ENCODE measurements at regions not wholly inside any gene's neighbourhood (a gene's known extent, or its start where the extent isn't known, plus 50 kb on each side); places are given as distances from the start of the nearest gene placed in this dataset.
"Not testable (repeated sequence)": the region's sequence is repeated elsewhere in the genome, so short reads cannot be mapped to it uniquely, and the experiment has no call there.

GRCh38 chr3:75176937-75177336 lies 487.2 kb upstream of the FRG2C start:
- Histone ChIP-seq H3K4me3 (ENCODE audit: low read depth in 1 of 5, low read length in 5 of 5) (no peak overlapping the region), H3K9ac (ENCODE audit: low read length in 5 of 5) (no peak overlapping the region)

DNA sequence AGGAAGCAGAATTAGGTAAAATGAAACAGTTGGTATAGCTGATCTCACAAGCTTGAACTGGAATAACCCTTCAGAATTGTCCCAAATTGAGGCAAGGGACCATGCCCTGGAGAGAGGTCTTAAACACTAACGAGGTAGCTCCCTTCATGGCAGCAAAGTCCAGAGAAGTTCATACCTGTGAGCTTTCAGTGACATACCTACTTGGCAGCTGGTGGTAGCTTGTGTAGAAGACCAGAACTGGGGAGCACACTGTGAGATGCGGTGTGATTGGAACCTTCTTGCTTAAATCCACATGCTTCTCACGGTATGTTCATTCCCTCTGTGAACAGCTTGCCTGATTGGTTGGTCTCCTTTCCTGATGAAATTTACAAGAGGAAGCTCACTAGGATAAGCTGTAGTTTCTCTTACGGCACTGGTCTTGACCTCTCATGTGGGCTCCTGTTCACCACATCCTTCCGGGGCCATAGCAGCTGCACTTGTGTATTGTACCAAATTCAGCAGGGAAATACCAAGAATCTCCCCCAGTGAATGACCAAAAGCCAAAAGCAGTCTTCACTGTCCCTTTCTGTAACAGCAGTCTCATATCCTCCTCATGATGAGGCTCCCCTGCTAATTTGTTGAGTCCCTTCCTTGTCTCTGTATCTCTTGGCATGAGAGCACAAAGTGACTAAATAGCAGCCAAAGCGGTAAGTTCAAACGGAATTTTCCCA lies 483.7 kb upstream of the FRG2C start:
- no peak overlapping the region for H3K4me3 ChIP-seq (ENCODE audit: low read depth in 1 of 5, low read length in 5 of 5)
- H3K4me1 ChIP-seq (ENCODE audit: control insufficient read depth in 5 of 5, insufficient read depth in 5 of 5, low read length in 5 of 5) = no peaks in the 10 kb centered on the region
- H3K27ac ChIP-seq (ENCODE audit: low read depth, low read length) = no peak overlapping the region
- H3K9me3 ChIP-seq (ENCODE audit: control insufficient read depth in 5 of 5, low read length in 5 of 5) = no peaks in the 10 kb centered on the region
- no peaks in the 10 kb centered on the region for H3K36me3 ChIP-seq (ENCODE audit: control insufficient read depth in 5 of 5, insufficient read depth in 5 of 5, low read length in 5 of 5)
- peaks cover 0 to 3% (median 0%) of the 10 kb centered on the region in 5 donors for H3K27me3 ChIP-seq (ENCODE audit: control insufficient read depth in 5 of 5, insufficient read depth in 4 of 5, low read length in 5 of 5)
- no peak overlapping the region for H3K9ac ChIP-seq (ENCODE audit: low read length in 5 of 5)

More at GRCh38 chr3:75176937-75177336, 487.2 kb upstream of the FRG2C start:
- H3K36me3 ChIP-seq (ENCODE audit: control insufficient read depth in 5 of 5, insufficient read depth in 5 of 5, low read length in 5 of 5) = no peaks in the 10 kb centered on the region
- H3K27ac ChIP-seq (ENCODE audit: low read depth, low read length) = no peak overlapping the region
- no peaks in the 10 kb centered on the region for H3K9me3 ChIP-seq (ENCODE audit: control insufficient read depth in 5 of 5, low read length in 5 of 5)
- H3K4me1 ChIP-seq (ENCODE audit: control insufficient read depth in 5 of 5, insufficient read depth in 5 of 5, low read length in 5 of 5) = peaks cover 0 to 3% (median 0%) of the 10 kb centered on the region in 5 donors
- peaks cover 0 to 6% (median 0%) of the 10 kb centered on the region in 5 donors for H3K27me3 ChIP-seq (ENCODE audit: control insufficient read depth in 5 of 5, insufficient read depth in 4 of 5, low read length in 5 of 5)

- Histone ChIP-seq H3K4me3 (ENCODE audit: low read depth in 1 of 5, low read length in 5 of 5) (no peak overlapping the region), H3K4me1 (ENCODE audit: control insufficient read depth in 5 of 5, insufficient read depth in 5 of 5, low read length in 5 of 5) (no peaks in the 10 kb centered on the region), H3K27ac (ENCODE audit: low read depth, low read length) (no peak overlapping the region), H3K9me3 (ENCODE audit: control insufficient read depth in 5 of 5, low read length in 5 of 5) (no peaks in the 10 kb centered on the region), H3K27me3 (ENCODE audit: control insufficient read depth in 5 of 5, insufficient read depth in 4 of 5, low read length in 5 of 5) (peaks cover 0 to 3% (median 0%) of the 10 kb centered on the region in 5 donors), H3K9ac (ENCODE audit: low read length in 5 of 5) (no peak overlapping the region), H3K36me3 (ENCODE audit: control insufficient read depth in 5 of 5, insufficient read depth in 5 of 5, low read length in 5 of 5) (no peaks in the 10 kb centered on the region)
These were observed 483.2 kb upstream of the FRG2C start for GRCh38 chr3:75180945-75181298.

GRCh38 chr3:75188962-75189361 lies 475.2 kb upstream of the FRG2C start:
- no peak overlapping the region for H3K9ac ChIP-seq (ENCODE audit: low read length in 5 of 5)
- no peaks in the 10 kb centered on the region for H3K4me1 ChIP-seq (ENCODE audit: control insufficient read depth in 5 of 5, insufficient read depth in 5 of 5, low read length in 5 of 5)
- H3K27me3 ChIP-seq (ENCODE audit: control insufficient read depth in 5 of 5, insufficient read depth in 4 of 5, low read length in 5 of 5) = peaks cover 0 to 9% (median 0%) of the 10 kb centered on the region in 5 donors
- H3K36me3 ChIP-seq (ENCODE audit: control insufficient read depth in 5 of 5, insufficient read depth in 5 of 5, low read length in 5 of 5) = no peaks in the 10 kb centered on the region
- H3K27ac ChIP-seq (ENCODE audit: low read depth, low read length) = no peak overlapping the region
- no peaks in the 10 kb centered on the region for H3K9me3 ChIP-seq (ENCODE audit: control insufficient read depth in 5 of 5, low read length in 5 of 5)
- no peak overlapping the region for H3K4me3 ChIP-seq (ENCODE audit: low read depth in 1 of 5, low read length in 5 of 5)

- no peaks in the 10 kb centered on the region for H3K36me3 ChIP-seq (ENCODE audit: control insufficient read depth in 5 of 5, insufficient read depth in 5 of 5, low read length in 5 of 5)
- H3K27ac ChIP-seq (ENCODE audit: low read depth, low read length) = no peak overlapping the region
- H3K9me3 ChIP-seq (ENCODE audit: control insufficient read depth in 5 of 5, low read length in 5 of 5) = no peaks in the 10 kb centered on the region
- H3K4me3 ChIP-seq (ENCODE audit: low read depth in 1 of 5, low read length in 5 of 5) = no peak overlapping the region
- no peaks in the 10 kb centered on the region for H3K4me1 ChIP-seq (ENCODE audit: control insufficient read depth in 5 of 5, insufficient read depth in 5 of 5, low read length in 5 of 5)
- no peak overlapping the region for H3K9ac ChIP-seq (ENCODE audit: low read length in 5 of 5)
- H3K27me3 ChIP-seq (ENCODE audit: control insufficient read depth in 5 of 5, insufficient read depth in 4 of 5, low read length in 5 of 5) = peaks cover 0 to 9% (median 0%) of the 10 kb centered on the region in 5 donors
These were observed 471.9 kb upstream of the FRG2C start for GRCh38 chr3:75192146-75192616.

GRCh38 chr3:75193797-75194196 lies 470.3 kb upstream of the FRG2C start:
- Histone ChIP-seq H3K27me3 (ENCODE audit: control insufficient read depth in 5 of 5, insufficient read depth in 4 of 5, low read length in 5 of 5) (peaks cover 0 to 6% (median 0%) of the 10 kb centered on the region in 5 donors), H3K9ac (ENCODE audit: low read length in 5 of 5) (no peak overlapping the region)

GRCh38 chr3:75214332-75214731 lies 449.8 kb upstream of the FRG2C start:
- H3K36me3 ChIP-seq (ENCODE audit: control insufficient read depth in 5 of 5, insufficient read depth in 5 of 5, low read length in 5 of 5); H3K27ac ChIP-seq (ENCODE audit: low read depth, low read length); H3K4me1 ChIP-seq (ENCODE audit: control insufficient read depth in 5 of 5, insufficient read depth in 5 of 5, low read length in 5 of 5); H3K4me3 ChIP-seq (ENCODE audit: low read depth in 1 of 5, low read length in 5 of 5); H3K27me3 ChIP-seq (ENCODE audit: control insufficient read depth in 5 of 5, insufficient read depth in 4 of 5, low read length in 5 of 5); H3K9me3 ChIP-seq (ENCODE audit: control insufficient read depth in 5 of 5, low read length in 5 of 5); H3K9ac ChIP-seq (ENCODE audit: low read length in 5 of 5): not testable (repeated sequence)

More at GRCh38 chr3:75193797-75194196, 470.3 kb upstream of the FRG2C start:
- Histone ChIP-seq H3K9me3 (ENCODE audit: control insufficient read depth in 5 of 5, low read length in 5 of 5) (no peaks in the 10 kb centered on the region), H3K36me3 (ENCODE audit: control insufficient read depth in 5 of 5, insufficient read depth in 5 of 5, low read length in 5 of 5) (no peaks in the 10 kb centered on the region), H3K27ac (ENCODE audit: low read depth, low read length) (no peak overlapping the region), H3K4me1 (ENCODE audit: control insufficient read depth in 5 of 5, insufficient read depth in 5 of 5, low read length in 5 of 5) (no peaks in the 10 kb centered on the region), H3K4me3 (ENCODE audit: low read depth in 1 of 5, low read length in 5 of 5) (no peak overlapping the region)

DNA sequence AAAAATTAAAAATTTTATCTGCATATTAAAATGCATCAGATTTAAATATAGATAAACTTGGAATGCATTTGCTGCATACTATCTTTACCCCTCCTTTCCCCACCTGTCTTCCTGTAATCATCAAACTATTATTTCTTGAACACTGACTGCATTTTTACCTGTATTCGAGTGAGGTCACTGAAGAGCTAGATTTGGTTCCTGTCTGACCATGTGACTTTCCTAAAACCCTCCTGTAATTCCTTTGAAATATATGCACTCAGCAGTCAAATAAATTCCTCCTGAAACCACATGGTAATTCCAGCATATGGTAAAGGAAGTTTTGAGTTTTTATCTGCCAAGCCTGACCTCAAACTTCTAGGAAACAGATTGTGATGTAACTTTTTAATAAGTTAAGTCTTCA lies 445.6 kb upstream of the FRG2C start:
- H3K4me1 ChIP-seq (ENCODE audit: control insufficient read depth in 5 of 5, insufficient read depth in 5 of 5, low read length in 5 of 5) = no peaks in the 10 kb centered on the region
- H3K9me3 ChIP-seq (ENCODE audit: control insufficient read depth in 5 of 5, low read length in 5 of 5) = no peaks in the 10 kb centered on the region
- H3K9ac ChIP-seq (ENCODE audit: low read length in 5 of 5) = no peak overlapping the region
- no peak overlapping the region for H3K27ac ChIP-seq (ENCODE audit: low read depth, low read length)
- peaks cover 0 to under 1% (median 0%) of the 10 kb centered on the region in 5 donors for H3K27me3 ChIP-seq (ENCODE audit: control insufficient read depth in 5 of 5, insufficient read depth in 4 of 5, low read length in 5 of 5)
- H3K4me3 ChIP-seq (ENCODE audit: low read depth in 1 of 5, low read length in 5 of 5) = no peak overlapping the region
- H3K36me3 ChIP-seq (ENCODE audit: control insufficient read depth in 5 of 5, insufficient read depth in 5 of 5, low read length in 5 of 5) = no peaks in the 10 kb centered on the region

- H3K4me3 ChIP-seq (ENCODE audit: low read depth in 1 of 5, low read length in 5 of 5) = no peak overlapping the region
- no peak overlapping the region for H3K27ac ChIP-seq (ENCODE audit: low read depth, low read length)
- no peaks in the 10 kb centered on the region for H3K4me1 ChIP-seq (ENCODE audit: control insufficient read depth in 5 of 5, insufficient read depth in 5 of 5, low read length in 5 of 5)
- H3K9ac ChIP-seq (ENCODE audit: low read length in 5 of 5) = no peak overlapping the region
- no peaks in the 10 kb centered on the region for H3K36me3 ChIP-seq (ENCODE audit: control insufficient read depth in 5 of 5, insufficient read depth in 5 of 5, low read length in 5 of 5)
- no peaks in the 10 kb centered on the region for H3K9me3 ChIP-seq (ENCODE audit: control insufficient read depth in 5 of 5, low read length in 5 of 5)
- H3K27me3 ChIP-seq (ENCODE audit: control insufficient read depth in 5 of 5, insufficient read depth in 4 of 5, low read length in 5 of 5) = no peaks in the 10 kb centered on the region
These were observed 443.2 kb upstream of the FRG2C start for GRCh38 chr3:75220932-75221331.

DNA sequence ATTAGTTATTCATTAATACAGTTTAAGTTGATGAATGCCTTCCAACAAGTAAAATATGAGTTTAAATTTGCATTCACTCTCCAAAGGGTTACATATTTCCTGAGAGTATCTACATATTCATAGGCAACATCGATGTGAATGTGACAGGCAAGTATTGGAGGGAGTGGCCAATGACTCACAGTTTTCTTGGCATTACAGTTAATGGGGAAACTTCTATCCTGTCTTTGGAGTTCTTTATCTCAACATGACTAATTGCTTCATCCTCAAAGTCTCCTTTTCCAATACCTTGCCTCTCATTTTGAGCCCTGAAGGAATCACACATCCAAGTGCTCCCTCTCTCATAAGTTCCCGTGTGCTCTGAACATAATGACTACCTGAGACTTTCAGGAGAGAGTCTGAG lies 439.7 kb upstream of the FRG2C start:
- Histone ChIP-seq H3K27ac (ENCODE audit: low read depth, low read length) (no peak overlapping the region), H3K4me1 (ENCODE audit: control insufficient read depth in 5 of 5, insufficient read depth in 5 of 5, low read length in 5 of 5) (no peaks in the 10 kb centered on the region), H3K36me3 (ENCODE audit: control insufficient read depth in 5 of 5, insufficient read depth in 5 of 5, low read length in 5 of 5) (no peaks in the 10 kb centered on the region), H3K9ac (ENCODE audit: low read length in 5 of 5) (no peak overlapping the region), H3K4me3 (ENCODE audit: low read depth in 1 of 5, low read length in 5 of 5) (no peak overlapping the region), H3K27me3 (ENCODE audit: control insufficient read depth in 5 of 5, insufficient read depth in 4 of 5, low read length in 5 of 5) (no peaks in the 10 kb centered on the region), H3K9me3 (ENCODE audit: control insufficient read depth in 5 of 5, low read length in 5 of 5) (no peaks in the 10 kb centered on the region)
